ENCODE measurements at regions not wholly inside any gene's neighbourhood (a gene's known extent, or its start where the extent isn't known, plus 50 kb on each side); places are given as distances from the start of the nearest gene placed in this dataset.

GRCh38 chr13:22106058-22106457 lies 435.2 kb downstream of the FGF9 start:
- no peak for TF ChIP-seq CTCF (IDR thresholded peaks at IDR 0.05)
- TF ChIP-seq EZH2 (IDR thresholded peaks at IDR 0.05; ENCODE audit: borderline replicate concordance, insufficient read depth, low read depth, low read length, poor library complexity, severe bottlenecking) = no peak

Data from B cell (primary cell).